Stimulated activated CD4-positive, alpha-beta T cell treated with anti-CD3 and anti-CD28 coated beads, Interleukin-15, amount 100 ng/mL, for 24 hours (primary cell): ENCODE measurements at regions not wholly inside any gene's neighbourhood (a gene's known extent, or its start where the extent isn't known, plus 50 kb on each side); places are given as distances from the start of the nearest gene placed in this dataset.
A peak's percentile ranks its signal among the peaks of the same experiment; 100 is the strongest.

Source experiments
- DNase-seq: peaks from one replicate; pipeline ENCODE4 v3.0.0-alpha.2; 2020

DNA sequence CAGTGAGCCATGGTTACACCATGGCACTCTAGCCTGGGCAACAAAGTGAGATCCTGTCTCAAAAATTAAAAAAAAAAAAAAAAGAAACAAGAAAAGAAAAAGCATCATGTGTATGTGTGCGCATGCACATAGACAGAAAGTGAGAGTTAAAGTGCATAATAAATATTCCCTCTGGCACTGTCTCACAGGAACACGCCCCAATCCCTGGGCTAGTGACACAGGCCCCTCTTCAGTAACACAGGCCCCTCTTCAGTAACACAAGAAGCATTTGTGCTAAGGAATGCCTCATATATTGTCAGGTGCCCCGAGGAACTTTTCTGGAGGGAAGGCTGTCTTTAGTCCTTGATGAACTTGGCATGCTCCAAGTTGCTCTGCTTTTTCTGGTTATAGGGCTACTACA is 57.5 kb downstream of the RPL27A start:
- DNase-seq = no peak

DNA sequence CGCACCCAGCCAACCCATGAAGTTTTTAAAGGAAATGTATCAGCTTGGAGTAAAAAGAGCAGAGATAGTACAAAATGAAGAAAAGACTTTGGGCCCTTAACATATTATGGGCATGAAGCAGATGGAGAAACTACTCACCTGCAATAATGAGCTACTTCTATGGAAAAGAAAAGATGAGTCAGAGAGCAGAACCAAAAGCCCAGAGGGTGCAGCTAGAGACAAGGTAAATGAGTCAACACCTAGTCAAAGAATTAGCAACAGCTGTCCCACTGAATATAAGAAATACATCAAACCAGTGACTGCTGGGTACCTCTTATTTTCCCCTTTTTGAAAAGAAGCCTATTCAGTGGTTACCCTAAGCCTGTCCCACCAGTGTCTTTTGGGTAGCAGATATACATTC is 61.8 kb downstream of the RPL27A start:
- peak; percentile 19 for DNase-seq

DNA sequence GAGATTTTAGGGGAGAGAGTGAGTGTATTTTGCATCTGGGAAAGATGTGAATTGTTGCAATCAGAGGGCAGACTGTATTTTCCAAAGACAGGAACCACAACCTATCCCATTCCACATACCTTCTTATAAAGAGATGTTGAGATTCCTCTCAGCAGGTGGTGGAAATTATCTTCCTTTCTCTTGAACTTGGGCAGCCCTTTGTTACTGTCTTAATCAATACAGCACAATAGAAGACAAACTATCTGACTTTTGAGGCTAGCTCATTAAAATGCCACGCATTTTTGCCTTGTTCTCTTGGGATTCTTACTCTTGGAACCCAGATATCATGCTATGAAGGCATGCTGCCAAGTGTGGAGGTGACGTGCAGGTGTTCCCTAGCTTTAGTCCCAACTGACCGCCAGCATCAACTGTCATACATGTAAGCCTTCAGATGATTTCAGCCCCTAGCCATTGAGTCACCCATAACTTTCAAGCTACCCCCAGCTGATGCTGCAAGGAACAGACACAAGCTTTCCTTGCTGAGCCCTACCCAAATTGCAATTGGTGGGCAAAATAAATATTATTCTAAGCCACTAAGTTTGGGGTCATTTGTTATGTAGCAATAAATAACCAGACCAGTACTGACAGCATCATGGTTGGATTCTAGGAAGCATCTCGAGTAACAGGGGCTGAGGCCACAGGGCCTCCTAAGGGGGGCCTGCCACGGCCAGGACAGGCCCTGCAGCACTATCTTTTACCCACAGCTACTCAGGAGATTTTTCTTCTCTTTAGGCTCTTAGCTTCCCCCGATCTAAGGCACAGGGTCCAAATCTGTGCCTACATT is 63.0 kb downstream of the RPL27A start:
- DNase-seq = no peak

DNA sequence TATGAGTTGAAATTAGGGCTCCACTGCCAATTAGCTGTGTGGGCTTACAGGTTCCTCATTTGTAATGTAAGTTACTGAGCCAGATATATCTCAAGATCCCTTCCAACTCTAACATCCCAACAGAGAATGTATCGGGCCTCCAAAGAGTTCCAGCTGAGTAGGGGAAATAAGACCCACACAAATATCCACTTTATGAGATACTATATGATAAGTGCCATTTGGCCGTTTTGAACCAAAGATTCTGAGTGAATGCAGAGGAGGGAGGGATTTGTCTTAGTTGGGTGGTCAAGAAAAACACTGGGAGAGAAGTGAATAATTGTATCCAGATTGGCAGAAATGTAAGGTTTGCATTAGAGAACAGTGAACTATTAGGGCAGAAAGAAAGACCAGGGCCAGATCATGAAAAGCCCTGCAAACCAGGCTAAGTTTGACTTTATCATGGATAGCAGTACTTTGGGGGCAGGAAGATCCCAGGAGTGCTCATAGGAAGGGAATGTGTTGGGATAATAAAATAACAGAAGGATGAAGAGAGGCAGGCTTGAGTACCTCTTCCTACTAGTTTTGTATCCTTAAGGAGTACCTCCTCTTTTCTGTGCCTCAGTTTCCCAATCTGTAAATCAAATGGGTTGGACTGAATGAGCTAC is 63.9 kb downstream of the RPL27A start:
- no peak for DNase-seq

DNA sequence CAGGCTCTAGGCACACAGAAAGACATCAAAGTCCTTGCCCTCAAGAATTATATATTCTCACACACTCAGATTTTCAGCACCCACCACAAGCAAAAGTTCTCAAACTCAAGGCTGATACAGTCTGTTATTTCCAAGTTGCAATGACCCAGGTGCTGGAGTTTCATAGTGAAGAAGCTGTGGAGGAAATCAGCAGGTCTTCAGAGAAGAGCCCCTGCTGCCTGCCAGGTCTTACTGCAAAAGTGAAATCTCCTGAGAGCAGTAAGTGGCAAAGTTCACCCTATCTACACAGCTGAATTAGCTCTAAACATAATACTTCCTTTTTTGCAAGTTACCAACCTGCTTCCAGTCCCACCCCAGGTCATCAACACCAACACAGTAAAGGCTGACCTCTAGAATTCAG is 64.6 kb downstream of the RPL27A start:
- no peak for DNase-seq

DNA sequence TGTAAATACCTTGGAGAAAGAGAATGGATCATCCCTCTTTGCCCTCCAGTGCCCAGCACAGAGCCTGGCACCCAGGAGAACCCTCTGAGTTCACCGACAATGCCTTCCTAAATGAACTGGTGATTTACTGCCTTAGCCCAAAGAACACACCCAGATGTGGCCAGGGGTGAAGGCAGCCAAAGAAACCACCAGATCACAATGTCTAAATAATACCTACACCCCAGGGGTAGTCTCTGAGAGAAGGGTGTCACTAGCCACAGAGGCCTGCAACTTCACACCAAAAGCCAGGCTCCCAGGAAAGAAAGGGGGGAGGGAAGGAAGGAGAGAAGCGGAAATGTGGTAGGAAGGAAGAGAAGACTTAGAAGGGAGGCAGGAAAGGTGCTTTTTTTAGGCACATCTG is 65.7 kb downstream of the RPL27A start:
- DNase-seq = no peak

DNA sequence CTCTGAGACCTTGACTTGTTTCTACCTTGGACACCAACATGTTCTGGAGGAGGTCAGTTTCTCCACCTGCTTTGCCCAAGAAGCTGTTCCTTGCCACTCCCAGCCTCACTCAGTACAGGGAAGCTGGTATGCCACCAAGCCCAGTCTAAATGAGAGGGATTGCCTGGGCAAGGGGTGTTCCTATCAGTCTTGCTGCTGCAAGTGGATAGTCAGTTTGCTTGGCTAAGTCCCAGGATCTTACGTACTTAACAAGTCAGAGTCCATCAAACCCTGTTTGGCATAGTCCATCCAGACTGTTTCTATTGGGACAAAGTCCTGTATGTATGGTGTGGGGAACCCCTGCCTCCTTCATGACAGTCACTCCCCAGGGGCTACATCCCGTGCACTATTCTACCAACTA is 66.6 kb downstream of the RPL27A start:
- DNase-seq = no peak

DNA sequence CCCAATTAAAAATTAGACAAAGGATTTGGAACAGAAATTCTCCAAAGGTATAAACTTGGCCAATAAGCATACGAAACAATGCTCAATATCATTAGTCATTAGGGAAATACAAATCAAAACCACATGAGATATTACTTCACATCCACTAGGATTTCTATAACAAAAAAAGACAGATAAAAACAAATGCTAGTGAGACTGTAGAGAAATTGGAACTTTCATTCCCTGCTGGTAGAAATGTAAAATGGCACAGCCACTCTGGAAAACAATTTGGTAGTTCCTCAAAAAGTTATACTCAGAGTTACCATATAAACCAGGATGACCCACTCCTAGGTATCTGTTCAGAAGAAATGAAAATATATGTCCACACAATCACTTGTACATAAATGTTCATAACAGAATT is 71.6 kb downstream of the RPL27A start:
- no peak for DNase-seq

DNA sequence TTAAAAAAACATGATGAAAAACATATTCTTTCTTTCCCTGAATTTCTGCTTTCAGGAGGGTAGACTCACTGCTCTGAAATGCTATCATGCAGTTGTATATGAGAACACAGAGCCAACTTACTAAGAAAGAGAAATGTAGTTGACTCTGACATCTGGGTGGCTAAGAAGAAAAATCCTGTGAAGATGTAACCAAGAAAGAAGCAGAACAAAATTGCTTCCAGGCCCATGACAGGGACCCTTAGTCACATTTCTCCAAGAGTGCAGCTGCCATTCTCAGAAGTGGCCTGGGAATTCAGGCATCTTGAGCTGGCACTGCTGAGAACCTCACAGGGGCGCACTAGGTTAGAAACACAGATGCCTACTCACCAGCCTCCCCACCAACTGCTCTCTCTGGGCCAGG is 73.6 kb downstream of the RPL27A start:
- DNase-seq = no peak

DNA sequence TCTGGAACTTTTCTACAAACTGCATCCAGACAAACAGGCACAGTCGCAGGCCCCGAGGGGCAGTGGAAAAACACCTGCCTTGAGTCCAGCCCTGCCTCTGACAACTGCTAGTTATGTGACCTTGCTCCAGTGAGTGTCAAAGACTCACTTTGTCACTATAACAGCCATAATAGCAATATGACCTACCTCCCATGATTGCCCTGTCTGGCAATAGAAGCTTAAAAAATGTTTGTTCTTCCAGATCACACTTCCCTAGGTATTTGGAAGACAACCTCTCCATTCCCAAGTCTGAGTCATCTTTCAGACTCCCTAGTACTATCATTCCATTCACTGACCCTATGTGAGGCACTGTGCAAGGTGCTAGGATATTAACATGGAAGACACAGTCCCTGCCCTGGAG is 74.5 kb downstream of the RPL27A start:
- no peak for DNase-seq

DNA sequence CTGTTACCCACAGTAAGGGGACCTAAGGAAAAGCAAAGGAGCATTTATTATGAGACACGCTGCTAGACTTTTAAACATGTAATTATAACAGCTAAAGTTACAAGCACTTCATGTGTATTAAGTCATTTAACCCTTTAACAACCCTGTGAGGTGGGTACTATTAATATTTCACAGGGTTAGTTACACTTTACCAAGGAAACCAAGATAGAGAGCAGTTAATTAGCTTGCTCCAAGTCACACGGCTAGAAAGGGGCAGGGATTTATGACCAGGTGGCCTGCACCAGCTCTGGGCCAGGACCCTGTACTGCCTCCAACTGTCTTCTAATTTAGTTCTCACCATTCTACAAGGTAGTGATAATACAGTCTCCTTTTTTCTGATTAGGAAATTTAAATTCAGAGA is 74.9 kb downstream of the RPL27A start:
- DNase-seq = no peak

DNA sequence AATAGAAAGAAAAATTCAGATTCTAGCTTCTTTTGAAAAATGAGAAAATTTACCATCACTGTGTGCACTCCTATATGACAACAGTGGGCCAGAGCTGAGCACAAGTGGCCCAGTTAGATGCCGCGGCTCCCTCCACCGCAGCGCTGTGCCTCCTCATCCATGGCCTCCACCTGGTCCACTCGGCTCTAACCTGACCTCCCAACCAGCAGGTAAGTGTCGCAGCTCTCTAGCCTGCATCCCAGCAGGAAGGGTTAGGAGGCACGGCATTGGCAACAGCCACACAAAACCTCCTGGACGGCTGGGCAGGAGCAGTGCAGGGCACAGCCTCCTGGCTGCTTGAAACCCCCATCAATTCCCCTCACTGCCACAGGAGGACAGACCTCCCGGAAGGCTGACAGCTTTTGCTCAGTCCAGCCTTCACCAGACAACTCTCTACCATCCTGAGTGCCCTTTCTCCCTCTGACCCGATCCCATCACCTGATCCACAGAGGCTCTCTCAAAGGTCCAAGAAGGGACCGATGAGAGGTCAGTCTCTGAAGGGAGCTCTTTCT is 76.1 kb downstream of the RPL27A start:
- no peak for DNase-seq

DNA sequence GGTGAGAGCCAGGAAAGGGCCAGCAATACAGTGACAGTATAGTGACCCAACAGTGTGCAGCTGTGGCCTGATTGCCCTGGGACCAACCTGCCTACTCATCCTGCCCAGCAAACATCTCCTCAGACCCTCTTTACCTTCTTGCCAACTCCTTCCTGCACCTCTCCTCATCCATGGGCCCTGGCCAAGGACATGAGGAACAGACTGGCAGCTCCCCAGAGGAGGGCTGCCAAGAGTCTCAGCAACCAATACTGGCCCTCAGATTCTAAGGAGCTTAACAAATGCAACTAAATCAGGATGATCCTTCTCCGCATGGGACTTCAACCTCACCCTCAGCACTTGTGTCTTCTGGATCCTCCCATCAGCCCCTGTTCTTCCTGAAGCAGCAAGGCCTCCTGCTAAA is 77.0 kb downstream of the RPL27A start:
- no peak for DNase-seq

DNA sequence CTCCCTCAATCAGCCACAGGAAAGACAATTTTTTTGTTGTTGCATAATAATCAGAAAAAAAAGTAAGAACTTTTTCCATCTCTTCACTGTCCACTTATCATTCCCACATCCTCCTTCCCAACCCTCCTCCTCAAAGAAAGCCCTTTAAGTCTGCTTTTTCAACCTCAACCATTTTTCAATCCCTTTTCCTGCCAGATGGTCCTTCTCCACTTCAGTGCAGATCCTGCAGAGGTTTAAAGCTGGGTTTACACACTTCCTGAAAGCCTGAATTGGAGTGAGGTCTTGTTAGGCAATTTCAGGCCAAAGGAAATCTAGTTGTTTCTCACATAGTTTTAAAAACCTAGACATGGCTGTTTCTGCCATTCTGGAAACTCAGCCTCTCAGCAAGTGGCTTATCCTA is 78.3 kb downstream of the RPL27A start:
- no peak for DNase-seq

DNA sequence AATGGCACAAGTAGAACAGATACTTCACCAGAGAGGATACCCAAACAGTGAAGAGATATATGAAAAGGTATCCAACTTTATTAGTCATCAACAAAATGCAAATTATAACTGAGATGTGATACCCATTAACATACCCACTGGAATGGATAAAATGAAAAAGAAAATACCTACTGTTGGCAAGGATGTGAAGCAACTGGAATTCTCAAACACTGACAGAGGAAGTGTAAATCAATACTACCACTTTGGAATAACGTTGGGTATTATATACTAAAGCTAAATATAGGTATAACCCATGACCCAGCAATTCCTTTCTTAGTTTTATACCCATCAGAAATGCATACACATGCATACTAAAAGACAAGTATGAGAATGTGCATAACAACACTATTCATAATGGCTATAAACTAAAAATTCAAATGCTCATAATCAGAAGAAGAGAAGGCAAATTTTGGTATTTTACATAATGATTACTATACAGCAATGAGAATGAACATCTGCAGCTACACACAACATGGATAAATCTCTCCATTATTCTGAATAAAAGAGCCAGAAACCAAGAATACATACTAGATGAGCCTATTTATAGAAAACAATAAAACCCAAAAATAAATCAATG is 80.6 kb downstream of the RPL27A start:
- DNase-seq = no peak

DNA sequence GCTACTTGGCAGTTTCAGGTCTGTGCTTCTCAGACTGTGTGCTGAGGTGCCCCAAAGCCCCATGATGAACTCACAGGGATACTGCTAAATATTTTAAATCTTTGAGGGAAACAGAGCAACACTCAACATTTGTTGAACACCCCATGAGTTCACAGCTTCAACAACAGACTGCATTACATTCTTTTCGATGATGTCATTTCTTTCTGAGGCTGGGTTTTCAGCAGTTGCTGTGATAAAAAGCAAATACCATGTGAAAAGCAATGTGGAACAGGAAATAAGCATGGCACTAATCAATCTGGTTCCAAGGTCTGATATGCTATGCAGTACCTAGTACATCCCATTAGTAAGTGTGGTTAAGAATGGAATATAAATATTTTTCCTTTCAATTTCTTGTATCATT is 82.7 kb downstream of the RPL27A start:
- DNase-seq = no peak

DNA sequence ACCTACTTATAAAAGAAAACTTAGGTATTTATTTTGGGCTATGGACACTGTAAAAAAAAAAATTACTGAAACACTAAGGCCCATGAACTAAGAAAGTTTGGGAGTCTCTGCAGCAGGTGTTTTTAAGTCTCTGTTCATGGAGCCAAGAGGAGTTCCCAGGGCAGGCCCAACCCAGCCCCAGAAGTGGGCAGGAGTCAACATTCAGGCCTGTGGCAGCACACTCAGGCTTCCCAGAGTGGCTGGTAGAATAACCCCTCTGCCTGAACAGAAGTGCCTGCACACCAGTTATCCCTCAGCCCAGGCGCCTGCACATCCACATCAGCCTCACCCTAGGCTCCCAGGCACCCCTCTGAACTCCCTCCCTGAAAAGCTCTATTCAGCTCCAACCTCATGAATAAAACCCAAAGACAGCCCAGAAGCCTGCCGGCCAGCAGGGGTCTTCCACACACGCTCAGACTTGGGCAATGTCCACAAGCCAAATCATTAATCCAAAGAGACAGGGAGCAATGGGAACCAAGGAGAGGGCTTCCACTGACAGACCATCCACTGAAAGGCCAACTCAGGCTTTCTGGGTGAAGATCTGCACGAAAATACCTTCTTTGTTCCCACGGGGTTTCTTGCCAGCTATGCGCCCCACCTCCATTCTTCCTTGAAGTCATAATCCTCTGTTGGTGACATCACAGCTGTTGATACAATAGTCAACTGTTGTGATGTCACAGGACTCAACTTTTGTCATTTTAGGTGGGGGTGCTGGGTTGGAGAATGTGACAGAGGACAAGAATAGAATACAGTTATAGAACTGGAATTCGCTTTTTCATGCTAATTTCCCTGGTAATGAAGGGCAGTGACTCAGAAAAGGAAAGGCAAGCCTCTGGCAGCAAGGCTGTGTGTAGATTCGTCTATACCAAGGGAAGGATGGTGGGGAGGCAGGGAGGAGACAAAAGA is 83.7 kb downstream of the RPL27A start:
- no peak for DNase-seq

DNA sequence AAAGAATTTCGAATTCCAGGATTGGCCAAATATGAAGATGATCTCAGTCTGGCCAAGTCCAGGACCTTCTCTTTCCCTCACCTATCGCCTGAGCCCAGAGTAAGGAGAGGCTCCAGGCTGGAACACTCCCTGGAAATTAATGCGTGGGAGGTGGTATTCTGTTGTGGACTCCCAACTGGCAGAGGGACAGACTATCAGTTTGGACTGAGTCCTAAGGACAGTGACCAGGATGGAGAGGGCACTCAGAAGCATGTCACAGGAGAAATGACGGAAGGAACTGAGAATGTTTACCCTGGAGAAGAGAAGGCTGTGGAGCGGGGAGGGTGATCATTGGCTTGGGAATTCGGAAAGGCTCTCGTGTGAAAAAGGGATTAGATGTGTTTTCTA is 84.4 kb downstream of the RPL27A start:
- no peak for DNase-seq

DNA sequence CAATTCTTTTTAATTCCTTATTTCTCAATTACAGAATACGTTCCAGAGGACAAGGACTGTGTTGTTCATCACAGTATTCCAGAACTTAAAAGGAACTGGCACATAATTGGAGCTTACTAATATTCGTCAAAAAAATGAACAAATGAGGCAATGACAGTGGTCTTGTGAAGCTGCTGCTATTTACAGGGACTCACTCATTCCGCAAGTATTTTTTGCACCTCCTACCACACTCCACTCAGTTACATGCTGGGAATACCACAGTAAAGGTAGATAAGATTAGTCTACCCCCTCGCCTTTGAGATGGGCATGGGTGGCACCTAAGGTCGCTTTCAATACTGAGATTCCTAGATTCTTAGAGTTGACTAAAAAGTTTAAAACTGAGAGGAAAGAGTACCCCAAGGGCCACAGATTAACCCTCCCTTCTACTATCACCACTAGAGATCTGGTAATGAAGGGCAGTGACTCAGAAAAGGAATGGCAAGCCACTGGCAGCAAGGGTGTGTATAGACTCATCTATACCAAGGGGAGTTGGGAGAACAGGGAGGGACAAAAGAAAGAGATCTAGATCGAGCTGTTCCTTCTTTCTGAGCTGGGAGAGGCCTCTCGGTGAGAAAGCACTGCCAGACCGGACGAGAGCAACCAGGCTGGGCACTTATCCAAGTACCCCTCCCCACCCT is 85.0 kb downstream of the RPL27A start:
- no peak for DNase-seq

DNA sequence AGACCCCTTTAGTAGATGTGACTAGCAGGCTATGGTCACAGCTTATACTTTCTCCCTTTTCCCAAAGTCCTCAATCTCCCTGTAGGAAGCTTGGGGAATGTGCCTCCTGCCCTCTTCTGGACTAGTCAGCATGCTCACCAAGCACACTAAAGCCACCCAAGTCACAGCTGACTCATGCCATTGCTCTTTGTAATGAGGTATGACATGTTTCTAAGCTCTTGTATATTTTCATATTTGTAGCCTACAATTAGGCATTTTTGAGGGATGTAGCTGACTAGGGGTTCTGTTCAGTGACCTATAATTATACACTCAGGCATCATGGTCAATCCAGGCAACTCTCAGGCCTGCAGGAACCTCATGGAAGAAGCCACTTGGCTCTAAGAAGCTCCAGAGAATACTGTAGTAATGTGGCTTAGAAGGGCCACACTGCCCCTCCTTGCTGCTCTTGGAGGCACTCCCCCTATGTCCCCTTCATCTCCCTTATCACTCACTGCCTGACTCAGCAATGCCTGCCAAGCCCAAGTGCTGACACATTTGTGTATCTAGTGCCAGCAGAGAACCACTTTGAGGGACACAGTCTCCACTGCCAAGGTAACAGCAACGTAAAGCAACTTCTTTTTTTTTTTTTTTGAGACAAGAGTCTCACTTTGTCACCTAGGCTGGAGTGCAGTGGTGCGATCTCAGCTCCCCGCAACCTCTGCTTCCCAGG is 86.2 kb downstream of the RPL27A start:
- no peak for DNase-seq
